Gastroesophageal sphincter (tissue), 3 donors: ENCODE measurements at regions not wholly inside any gene's neighbourhood (a gene's known extent, or its start where the extent isn't known, plus 50 kb on each side); places are given as distances from the start of the nearest gene placed in this dataset.

Source experiments
- POLR2A ChIP-seq, 2 donors: fragments of 450-650 bp; IDR thresholded peaks; one replicate each; pipeline ENCODE4 v1.6.1; 2017; ENCODE audit warnings: antibody characterized with exemption in 2 of 2, mild to moderate bottlenecking in 2 of 2, moderate library complexity in 1 of 2
- POLR2AphosphoS5 ChIP-seq: sonication (generic); formaldehyde crosslinking; IDR thresholded peaks from one replicate; pipeline ENCODE4 v1.6.1; 2017; ENCODE audit warnings: antibody characterized with exemption
- TF ChIP-seq, protein P1 (sequence below), 4 experiments: fragments of 200-600 bp in 2 of 4; fragments of 450-650 bp in 2 of 4; sonication (generic) in 1 of 4; IDR thresholded peaks; one replicate each; pipeline ENCODE4 v1.5.1; 2017 to 2019; ENCODE audit warnings: antibody characterized with exemption in 4 of 4, mild to moderate bottlenecking in 2 of 4, moderate library complexity in 2 of 4

DNA sequence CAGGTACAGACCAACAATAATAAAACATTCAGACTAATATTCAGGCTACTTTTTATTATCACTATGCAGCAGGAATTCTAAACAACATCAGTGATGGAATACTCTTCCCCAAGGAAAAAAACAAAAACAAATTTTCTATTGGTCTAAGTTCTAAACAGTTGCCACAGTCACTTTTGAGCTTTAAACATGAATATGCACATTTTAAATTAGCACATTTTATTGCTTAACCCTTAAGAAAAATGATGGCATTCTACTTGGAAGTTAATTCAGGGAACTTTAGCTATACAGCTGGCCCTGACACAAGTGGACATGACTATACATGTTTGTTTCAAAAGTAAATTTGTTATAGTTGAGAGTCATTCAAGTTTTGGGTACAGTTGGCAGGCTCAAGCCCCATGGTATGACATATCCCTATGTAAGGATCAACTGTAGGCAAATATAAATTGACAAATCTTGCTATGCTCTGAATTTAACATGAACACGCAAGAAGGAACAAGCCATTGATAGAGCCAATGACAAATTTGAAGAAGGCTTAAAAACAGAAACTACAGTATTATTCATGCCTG lies 224.3 kb upstream of the AMIGO2 start:
- no peak for TF ChIP-seq POLR2A (IDR thresholded peaks at IDR 0.05)
- TF ChIP-seq, protein P1, sequence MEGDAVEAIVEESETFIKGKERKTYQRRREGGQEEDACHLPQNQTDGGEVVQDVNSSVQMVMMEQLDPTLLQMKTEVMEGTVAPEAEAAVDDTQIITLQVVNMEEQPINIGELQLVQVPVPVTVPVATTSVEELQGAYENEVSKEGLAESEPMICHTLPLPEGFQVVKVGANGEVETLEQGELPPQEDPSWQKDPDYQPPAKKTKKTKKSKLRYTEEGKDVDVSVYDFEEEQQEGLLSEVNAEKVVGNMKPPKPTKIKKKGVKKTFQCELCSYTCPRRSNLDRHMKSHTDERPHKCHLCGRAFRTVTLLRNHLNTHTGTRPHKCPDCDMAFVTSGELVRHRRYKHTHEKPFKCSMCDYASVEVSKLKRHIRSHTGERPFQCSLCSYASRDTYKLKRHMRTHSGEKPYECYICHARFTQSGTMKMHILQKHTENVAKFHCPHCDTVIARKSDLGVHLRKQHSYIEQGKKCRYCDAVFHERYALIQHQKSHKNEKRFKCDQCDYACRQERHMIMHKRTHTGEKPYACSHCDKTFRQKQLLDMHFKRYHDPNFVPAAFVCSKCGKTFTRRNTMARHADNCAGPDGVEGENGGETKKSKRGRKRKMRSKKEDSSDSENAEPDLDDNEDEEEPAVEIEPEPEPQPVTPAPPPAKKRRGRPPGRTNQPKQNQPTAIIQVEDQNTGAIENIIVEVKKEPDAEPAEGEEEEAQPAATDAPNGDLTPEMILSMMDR (IDR thresholded peaks at IDR 0.05): no peak
- no peak for TF ChIP-seq POLR2AphosphoS5
